ENCODE measurements at regions not wholly inside any gene's neighbourhood (a gene's known extent, or its start where the extent isn't known, plus 50 kb on each side); places are given as distances from the start of the nearest gene placed in this dataset.

- H3K4me2 ChIP-seq (ENCODE audit: low read length): no peak overlapping the region
- no peaks in the 10 kb centered on the region for H3K79me2 ChIP-seq (ENCODE audit: low read length)
- H3K36me3 ChIP-seq (replicated peaks; ENCODE audit: low read depth, low read length): no peaks in the 10 kb centered on the region
- H3K9me3 ChIP-seq (ENCODE audit: insufficient read depth, low read length): no peaks in the 10 kb centered on the region; the same call in 1 of the 2 replicates
- H3K4me3 ChIP-seq (ENCODE audit: low read length): no peak overlapping the region
- no peaks in the 10 kb centered on the region for H3K4me1 ChIP-seq (ENCODE audit: low read length)
- H3K27me3 ChIP-seq (ENCODE audit: low read depth, low read length): no peaks in the 10 kb centered on the region
- no peak overlapping the region for H2AFZ ChIP-seq (ENCODE audit: low read depth, low read length)
- no peaks in the 10 kb centered on the region for H4K20me1 ChIP-seq (ENCODE audit: insufficient read depth, low read length)
- H3K27ac ChIP-seq (ENCODE audit: low read length): no peak overlapping the region
- TF ChIP-seq EZH2phosphoT487 (IDR thresholded peaks at IDR 0.05; ENCODE audit: low read depth) (no peak), CTCF (IDR thresholded peaks at IDR 0.05; ENCODE audit: low read depth, low read length) (no peak)
- H3K9ac ChIP-seq (ENCODE audit: low read length): no peak overlapping the region
These were observed 848.7 kb upstream of the MIR17HG start for GRCh38 chr13:90498816-90499215.

- no peak overlapping the region for H3K4me3 ChIP-seq (ENCODE audit: low read length)
- no peak overlapping the region for H2AFZ ChIP-seq (ENCODE audit: low read depth, low read length)
- TF ChIP-seq EZH2phosphoT487 (IDR thresholded peaks at IDR 0.05; ENCODE audit: low read depth) (no peak), CTCF (IDR thresholded peaks at IDR 0.05; ENCODE audit: low read depth, low read length) (no peak)
These were observed 846.9 kb upstream of the MIR17HG start for GRCh38 chr13:90500569-90500968.

GRCh38 chr13:90502153-90502552 lies 845.3 kb upstream of the MIR17HG start:
- Histone ChIP-seq H3K27me3 (ENCODE audit: low read depth, low read length) (no peaks in the 10 kb centered on the region), H4K20me1 (ENCODE audit: insufficient read depth, low read length) (no peaks in the 10 kb centered on the region), H3K9me3 (ENCODE audit: insufficient read depth, low read length) (no peaks in the 10 kb centered on the region; the same call in 1 of the 2 replicates), H3K27ac (ENCODE audit: low read length) (no peak overlapping the region), H3K4me2 (ENCODE audit: low read length) (no peak overlapping the region), H2AFZ (ENCODE audit: low read depth, low read length) (no peak overlapping the region), H3K9ac (ENCODE audit: low read length) (no peak overlapping the region), H3K79me2 (ENCODE audit: low read length) (no peaks in the 10 kb centered on the region), H3K4me3 (ENCODE audit: low read length) (no peak overlapping the region), H3K4me1 (ENCODE audit: low read length) (no peaks in the 10 kb centered on the region), H3K36me3 (replicated peaks; ENCODE audit: low read depth, low read length) (peaks cover 4% of the 10 kb centered on the region)
- TF ChIP-seq EZH2phosphoT487 (IDR thresholded peaks at IDR 0.05; ENCODE audit: low read depth) (no peak), CTCF (IDR thresholded peaks at IDR 0.05; ENCODE audit: low read depth, low read length) (no peak)

More at GRCh38 chr13:90500569-90500968, 846.9 kb upstream of the MIR17HG start:
- Histone ChIP-seq H3K9me3 (ENCODE audit: insufficient read depth, low read length) (no peaks in the 10 kb centered on the region; the same call in 1 of the 2 replicates), H3K4me2 (ENCODE audit: low read length) (no peak overlapping the region), H3K27ac (ENCODE audit: low read length) (no peak overlapping the region), H3K27me3 (ENCODE audit: low read depth, low read length) (no peaks in the 10 kb centered on the region), H3K36me3 (replicated peaks; ENCODE audit: low read depth, low read length) (no peaks in the 10 kb centered on the region), H3K4me1 (ENCODE audit: low read length) (no peaks in the 10 kb centered on the region), H3K9ac (ENCODE audit: low read length) (no peak overlapping the region), H4K20me1 (ENCODE audit: insufficient read depth, low read length) (no peaks in the 10 kb centered on the region), H3K79me2 (ENCODE audit: low read length) (no peaks in the 10 kb centered on the region)

- H3K27ac ChIP-seq (ENCODE audit: low read length): no peak overlapping the region
- H3K27me3 ChIP-seq (ENCODE audit: low read depth, low read length): no peaks in the 10 kb centered on the region
- H3K36me3 ChIP-seq (replicated peaks; ENCODE audit: low read depth, low read length): peaks cover 4% of the 10 kb centered on the region
- H3K4me3 ChIP-seq (ENCODE audit: low read length): no peak overlapping the region
- no peaks in the 10 kb centered on the region for H3K4me1 ChIP-seq (ENCODE audit: low read length)
- no peak overlapping the region for H3K9ac ChIP-seq (ENCODE audit: low read length)
- H3K9me3 ChIP-seq (ENCODE audit: insufficient read depth, low read length): no peaks in the 10 kb centered on the region; the same call in 1 of the 2 replicates
- no peak overlapping the region for H3K4me2 ChIP-seq (ENCODE audit: low read length)
- no peaks in the 10 kb centered on the region for H4K20me1 ChIP-seq (ENCODE audit: insufficient read depth, low read length)
- TF ChIP-seq CTCF (IDR thresholded peaks at IDR 0.05; ENCODE audit: low read depth, low read length) (no peak), EZH2phosphoT487 (IDR thresholded peaks at IDR 0.05; ENCODE audit: low read depth) (no peak)
- no peaks in the 10 kb centered on the region for H3K79me2 ChIP-seq (ENCODE audit: low read length)
- H2AFZ ChIP-seq (ENCODE audit: low read depth, low read length): no peak overlapping the region
These were observed 844.7 kb upstream of the MIR17HG start for GRCh38 chr13:90502762-90503161.

Data from OCI-LY3 (cell line).